Hippocampal formation (tissue), 2 donors: ENCODE measurements at regions not wholly inside any gene's neighbourhood (a gene's known extent, or its start where the extent isn't known, plus 50 kb on each side); places are given as distances from the start of the nearest gene placed in this dataset.

Source experiments
- DNase-seq, 2 donors: peaks; one replicate each; lab custom pipeline; 2025; lab: John Stamatoyannopoulos, UW

DNA sequence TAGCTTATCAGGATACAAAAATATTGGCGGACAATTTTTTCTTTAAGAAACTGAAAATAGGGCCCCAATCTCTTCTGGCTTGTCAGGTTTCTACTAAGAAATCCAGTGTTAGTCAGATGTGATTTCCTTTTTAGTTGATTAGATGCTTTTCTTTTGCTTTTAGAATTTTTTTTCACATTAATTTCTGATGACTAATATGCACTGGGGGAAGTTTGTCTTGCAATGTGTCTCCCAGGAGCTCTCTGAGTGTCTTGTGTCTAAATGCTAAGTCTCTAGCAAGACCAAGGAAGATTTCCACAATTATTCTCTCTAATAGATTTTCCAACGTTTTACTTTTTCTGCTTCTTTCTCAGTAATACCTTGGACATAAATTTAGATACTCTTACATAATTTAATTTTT, 559.8 kb upstream of the TYRP1 start:
- no peak for DNase-seq

DNA sequence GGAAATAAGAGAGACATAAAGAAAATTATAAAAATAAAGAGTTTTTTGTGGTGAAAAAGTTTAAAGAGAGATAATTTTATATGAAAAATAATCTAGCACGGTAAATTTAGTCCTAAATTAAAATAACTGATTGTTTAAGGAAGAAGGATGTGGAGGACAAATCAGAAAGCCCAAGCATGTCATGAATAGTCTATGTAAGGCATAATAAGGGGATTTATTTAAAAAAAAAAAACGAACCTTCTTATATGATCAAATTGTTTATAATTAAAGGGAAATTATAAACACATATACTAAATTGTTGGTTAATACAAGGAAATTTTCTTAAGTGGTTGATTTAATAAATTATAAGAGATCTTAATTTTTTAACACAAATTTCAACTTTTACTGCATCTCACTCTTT, 551.8 kb upstream of the TYRP1 start:
- DNase-seq, result no peak

DNA sequence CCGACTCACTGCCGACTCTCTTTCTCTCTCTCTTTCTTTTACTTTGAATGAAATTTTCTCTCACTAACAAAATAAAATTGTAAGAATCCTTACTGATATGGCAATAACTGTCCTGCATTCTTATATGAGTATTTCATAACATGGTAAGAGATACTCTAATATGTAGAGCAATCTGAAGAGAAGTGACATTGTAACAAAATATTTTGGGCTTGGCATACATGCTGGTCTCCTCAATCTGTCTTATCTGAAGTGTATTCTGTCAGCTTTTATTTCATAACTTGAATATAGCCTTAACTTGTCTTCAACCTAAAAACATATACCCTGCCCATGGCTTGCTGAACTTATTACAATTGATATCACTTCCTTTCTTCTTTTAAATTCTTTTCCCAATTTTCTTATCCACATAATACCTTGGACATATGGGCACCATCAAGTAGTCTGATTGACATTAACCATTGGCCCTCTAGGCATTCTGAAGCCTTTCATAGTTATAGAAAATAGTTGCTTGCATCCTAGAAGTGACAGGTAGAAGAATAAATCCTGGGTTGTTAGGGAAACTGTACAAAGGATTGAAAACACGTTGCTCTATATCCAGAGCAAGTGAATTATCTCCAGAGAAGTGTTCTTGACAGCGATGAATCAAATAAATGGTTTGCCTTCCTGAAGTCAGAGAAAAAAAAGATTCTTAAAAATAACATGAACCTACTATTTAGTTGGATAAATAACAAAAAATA, 537.6 kb upstream of the TYRP1 start:
- no peak for DNase-seq

DNA sequence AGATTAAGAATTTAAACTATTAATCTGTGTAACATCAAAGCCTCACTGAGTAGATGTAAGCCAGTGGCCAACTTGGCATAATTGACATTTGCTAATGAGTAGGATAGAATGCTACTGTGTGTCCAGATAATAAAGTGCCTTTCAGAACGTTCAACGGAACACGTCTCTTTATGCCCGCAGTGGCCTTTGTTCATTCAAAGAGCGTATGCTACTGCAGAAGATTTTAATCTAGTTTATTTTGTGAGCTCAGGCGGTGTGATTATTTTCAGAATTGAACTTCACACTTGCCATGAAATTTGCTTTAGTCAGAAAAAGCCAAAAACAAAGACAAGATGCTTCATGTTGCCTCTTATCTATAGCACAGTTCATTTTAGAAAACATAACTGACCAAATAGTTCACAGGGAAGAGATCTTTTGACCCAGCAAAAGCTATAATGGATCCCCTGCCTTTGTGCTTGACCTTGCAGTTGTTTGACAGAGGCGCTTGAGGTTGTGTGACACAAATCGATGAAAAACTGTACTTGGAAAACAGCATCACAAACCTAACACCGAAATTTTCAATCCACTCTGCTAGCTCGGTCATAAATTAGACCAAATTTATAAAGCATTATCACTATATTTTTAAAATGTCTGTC, 530.9 kb upstream of the TYRP1 start:
- peak; percentile 21 to 82 for DNase-seq

DNA sequence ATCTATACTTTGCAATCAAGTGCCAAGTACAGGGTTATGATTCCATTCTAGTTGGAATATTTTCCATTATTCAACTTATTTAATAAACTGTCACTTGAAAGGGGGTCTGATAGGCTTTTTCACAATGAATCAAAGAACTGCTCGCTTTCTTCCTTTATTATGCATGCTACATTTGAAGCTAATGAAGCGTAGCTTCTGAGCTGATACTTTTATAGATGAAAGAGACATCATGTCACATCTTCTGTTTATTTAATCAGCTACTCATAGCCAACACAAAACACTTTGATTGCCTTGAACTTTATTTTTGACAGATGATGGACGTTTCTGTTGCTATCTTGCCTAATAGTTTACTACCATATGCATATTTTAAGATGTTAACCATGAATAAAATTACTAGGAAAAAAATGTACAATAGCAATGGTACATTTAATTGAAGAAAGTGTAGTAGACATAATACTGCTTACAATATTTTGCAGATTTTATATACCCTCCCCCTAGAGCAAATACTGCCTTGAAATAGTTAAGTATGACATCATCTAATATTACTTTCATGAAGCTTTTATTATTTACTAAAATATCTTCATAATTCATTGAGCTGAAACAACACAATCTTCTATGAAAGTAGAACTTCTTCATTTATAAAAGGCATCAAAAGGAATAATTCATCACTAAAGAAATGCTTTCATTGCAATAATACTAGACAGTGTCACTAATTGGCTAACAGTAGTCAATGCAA, 529.3 kb upstream of the TYRP1 start:
- no peak for DNase-seq

DNA sequence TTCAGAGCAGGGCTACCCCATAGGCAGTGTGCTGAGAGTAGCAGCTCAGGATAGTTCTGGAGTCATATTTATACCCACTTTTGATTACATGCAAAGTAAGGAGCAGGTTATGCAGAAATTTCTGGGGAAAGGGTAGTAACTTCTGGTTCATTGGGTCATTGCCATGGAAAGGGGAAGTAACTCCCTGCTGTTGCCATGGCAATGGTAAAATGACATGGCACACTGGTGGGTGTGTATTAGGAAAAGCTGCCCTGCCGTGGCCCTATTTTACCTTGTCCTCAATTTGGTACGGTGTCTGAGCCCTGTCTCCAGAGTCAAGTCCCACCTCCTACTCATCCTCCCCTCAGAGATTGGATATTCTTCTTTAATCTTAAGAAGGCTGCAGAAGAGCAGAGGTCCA, 526.7 kb upstream of the TYRP1 start:
- no peak for DNase-seq

DNA sequence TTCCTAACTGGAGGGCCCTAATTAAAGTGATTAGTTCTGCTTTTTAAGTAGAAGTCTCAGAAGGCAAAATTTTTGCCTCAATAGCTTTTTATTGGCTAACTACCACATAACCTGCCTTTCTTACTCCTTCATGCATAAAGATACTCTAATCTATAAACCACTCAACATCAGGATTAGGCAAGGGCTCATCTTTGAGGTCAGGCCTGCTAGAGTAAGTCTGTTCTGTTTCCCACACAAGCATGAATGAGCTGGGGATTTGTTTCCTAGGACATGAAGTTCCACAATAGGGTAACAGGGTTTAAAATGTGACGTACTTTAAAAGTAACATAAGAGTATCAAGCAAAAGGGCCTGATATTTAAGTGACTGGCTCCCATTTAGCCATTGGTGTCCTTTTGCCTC, 522.7 kb upstream of the TYRP1 start:
- no peak for DNase-seq

DNA sequence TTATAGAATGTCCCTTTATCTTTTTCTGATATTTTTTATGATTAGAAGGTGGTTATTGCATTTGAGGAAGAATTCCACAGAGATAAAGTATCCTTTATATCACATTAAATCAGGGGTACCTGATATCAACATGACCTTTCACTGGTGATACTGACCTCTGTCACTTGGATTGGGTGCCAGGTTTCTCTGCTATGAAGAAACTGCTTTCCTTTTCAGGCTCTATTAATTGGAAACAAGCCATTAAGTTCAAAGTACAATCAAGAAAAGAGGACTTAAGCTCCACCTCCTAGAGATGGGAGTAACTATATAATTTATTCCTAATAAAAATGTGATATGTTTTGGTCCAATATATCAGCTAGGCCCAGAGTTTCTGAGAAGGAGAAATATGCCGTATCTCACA, 514.6 kb upstream of the TYRP1 start:
- DNase-seq, result no peak

DNA sequence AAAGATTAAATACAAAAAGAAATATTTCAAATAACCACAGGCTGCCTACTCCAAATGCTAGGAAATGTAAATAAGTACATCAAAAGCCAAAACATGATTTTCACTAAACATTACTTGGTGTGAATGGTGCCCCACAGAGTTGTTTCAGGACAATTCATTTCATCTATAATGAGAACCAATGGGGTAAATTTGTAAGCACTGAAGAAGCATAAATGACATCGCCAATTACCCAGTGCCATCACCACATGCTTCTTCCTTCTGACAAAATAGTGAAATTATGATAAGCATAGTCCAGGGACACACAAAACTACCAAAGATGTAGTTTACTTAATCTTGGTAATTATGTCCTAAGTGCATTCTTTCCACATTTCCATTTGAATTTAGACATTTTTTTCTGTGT, 510.4 kb upstream of the TYRP1 start:
- DNase-seq, result no peak

DNA sequence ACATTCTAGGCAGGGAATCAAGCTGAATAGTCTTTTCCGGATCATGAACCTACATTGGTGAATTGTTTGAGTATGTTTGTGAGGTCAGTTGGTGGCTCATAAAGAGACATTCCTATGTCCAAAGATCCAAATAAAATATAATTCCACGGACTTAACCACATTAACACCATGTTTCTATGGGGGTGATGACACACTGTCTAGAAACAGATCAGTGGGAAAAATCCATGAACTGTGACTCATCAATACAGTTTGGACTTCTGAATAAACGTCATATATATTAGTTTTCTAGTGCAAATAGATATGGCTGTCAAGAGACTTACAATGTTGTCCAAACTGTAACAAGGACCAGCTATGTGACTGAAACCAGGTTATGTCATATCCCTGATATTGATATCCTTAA, 509.9 kb upstream of the TYRP1 start:
- no peak for DNase-seq

DNA sequence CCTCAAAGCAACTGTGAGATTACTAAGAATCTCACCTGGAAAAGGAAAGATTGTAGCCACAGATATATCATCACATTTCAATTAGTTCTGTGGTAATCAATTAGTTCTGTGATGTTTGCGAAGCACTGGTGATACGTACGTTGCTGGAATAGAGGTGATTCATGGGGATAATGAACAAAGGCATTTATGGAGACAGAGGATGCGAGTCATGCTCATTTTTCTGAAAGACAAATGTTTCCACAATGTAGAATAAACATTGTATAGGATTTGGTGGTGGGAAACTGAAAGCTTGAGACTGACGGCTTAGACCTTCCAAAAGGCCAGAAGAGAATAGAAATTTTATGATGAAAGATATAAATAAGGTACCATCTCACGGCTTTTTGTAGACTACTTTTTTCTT, 507.3 kb upstream of the TYRP1 start:
- DNase-seq, result no peak

DNA sequence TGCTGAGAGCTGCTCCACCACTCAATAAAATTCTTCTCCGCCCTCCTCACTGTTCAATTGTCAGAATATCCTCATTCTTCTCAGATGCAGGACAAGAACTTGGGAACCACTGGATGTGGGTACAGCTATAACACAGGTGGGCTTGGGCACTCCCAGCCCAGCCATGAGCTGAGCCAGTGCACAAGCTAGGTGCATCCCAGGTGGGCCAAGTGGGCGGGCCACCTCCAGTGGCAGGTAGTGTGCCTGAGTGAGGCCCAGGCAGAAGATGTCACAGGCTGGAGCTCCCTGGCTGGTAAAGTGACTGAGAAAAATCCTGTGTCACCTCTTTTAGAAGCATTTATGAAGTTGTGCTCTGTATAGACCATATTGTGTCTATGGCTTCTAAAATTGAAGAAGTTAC, 501.6 kb upstream of the TYRP1 start:
- no peak for DNase-seq

DNA sequence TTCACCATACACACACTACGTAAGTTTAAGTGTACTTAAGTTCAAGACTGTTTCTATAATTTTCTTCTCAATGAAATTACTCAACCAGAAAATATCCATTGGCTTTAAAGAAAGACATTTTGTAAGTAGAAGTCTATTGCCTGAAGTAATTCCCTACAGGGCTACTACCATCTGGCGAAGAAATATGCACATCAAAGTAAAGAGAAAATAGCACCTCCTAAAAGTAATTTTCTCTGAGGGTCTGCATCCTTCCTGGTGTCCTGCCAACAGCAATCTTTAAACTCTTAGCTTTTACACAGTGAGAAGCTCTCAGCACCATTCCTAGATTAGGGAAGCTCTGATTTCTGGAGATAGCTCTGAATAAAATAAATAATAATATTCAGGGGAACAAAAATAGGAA, 498.5 kb upstream of the TYRP1 start:
- no peak for DNase-seq

DNA sequence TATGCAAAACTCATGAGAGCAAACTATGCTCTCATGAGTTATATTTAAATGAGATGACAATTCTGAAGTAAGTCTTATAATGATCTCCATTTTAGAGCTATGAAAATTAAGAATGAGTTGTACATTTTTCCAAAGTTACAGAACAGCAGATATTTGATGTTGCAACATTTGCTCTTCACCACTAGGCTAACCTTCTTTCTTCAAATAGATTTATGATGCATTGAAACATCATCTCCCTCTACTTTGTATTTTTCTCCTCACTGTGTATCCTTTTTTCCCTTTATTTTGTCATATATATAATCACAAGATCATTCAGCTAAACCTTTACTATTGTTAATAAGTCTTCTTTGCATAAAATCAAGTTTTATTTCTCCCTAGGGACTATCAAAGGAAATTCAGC, 497.7 kb upstream of the TYRP1 start:
- no peak for DNase-seq

DNA sequence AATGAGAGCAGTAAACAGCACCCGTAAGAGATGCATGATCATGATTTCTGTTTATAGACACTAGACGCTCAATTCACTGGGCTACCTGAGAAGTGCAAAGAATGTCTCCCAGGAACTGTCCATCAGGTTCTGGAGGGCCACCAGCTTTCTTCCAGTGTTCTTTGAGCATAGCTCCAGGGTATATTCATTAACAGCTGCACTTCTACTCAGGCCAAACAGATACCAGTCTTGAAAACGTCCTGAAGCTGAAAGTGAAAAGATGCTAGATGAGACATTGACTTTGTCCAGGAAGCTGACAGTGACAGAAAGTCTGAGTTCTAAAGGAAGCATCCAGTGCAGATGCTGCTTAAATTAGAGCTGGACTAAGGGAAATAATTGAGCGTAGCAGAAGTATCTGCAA, 488.7 kb upstream of the TYRP1 start:
- no peak for DNase-seq

DNA sequence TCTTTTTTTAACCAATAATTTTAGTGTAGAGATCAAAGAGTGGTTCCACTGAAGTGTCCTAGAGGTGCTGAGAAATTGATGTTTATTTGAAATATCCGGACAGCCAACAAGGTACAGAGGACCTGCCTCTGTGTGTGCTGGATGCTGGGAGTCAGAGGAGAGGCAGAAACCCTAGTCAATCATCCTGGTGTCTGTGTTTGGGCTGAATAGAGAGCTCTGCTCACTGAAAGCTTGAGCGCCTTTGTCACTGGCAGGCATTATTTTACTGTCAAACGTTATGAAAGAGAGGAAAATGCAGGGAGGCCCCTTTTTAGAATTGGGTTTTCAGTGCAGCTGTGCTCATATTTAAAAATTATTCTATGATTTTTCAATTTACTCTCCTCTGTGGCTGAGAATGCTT, 480.3 kb upstream of the TYRP1 start:
- peak in 1 of 2 donors; percentile 2 for DNase-seq

DNA sequence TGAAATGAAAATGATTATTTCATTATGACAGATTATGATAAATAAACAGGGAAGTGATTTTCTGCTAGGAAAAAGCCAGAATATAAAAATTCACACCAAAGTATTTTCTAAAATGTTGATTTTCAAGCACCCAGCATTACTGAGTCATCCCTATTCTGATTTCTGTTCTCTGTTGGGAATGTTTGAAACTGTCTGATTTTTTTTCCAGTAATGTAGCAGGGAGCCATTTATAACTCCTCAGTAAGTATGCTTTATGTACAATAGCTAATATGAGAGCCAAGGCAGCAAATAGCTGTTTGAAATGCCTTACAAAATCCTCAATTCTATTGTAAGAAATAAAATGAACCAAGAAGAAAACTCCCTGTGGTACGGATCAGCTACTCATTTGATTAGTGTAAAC, 471.7 kb upstream of the TYRP1 start:
- DNase-seq, result no peak

DNA sequence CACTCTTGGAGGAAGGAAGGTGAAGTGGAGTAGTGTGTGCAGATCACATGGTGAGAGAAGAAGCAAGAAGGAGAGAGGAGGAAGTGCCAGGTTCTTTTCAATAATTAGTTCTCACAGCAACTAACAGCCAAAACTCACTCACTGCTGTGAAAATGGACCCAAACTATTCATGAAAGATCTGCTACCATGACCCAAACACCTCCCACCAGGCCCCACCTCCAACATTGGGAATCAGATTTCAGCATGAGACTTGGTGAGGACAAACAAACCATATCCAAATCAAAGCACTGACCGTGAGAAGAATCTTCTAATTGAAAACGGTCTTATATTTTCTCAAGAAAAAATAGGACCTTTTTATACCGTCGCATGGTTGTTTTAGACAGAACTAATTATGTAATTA, 468.7 kb upstream of the TYRP1 start:
- DNase-seq, result no peak

DNA sequence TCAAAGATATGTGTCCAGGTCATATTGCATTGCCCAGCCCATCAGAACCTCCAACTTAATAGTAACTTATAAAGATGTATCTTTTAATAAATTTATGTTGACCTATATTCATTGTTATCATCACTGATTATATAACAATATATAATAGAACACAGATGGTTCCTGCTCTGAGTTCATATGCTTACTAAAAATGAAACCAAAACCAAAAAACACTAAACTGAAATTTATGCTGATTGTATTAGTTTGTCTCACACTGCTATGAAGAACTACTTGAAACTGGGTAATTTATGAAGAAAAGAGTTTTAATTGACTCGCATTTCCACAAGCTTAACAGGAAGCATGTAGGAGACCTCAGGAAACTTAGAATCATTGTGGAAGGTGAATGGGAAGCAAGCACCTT, 462.5 kb upstream of the TYRP1 start:
- DNase-seq, result no peak

DNA sequence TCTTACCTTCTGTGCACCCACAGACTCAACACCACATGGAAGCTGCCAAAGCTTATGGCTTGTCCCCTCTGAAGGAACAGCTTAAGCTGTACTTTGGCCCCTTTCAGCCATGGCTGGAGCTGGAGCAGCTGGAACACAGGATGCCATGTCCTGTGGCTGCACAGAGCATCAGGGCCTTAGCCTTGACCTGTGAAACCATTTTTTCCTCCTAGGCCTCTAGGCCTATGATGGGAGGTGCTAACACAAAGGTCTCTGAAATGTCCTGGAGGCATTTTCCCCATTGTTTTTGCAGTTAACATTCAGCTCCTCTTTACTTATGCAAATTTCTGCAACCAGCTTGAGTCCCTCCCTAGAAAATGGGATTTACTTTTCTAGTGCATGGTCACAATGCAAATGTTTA, 461.4 kb upstream of the TYRP1 start:
- no peak for DNase-seq

DNA sequence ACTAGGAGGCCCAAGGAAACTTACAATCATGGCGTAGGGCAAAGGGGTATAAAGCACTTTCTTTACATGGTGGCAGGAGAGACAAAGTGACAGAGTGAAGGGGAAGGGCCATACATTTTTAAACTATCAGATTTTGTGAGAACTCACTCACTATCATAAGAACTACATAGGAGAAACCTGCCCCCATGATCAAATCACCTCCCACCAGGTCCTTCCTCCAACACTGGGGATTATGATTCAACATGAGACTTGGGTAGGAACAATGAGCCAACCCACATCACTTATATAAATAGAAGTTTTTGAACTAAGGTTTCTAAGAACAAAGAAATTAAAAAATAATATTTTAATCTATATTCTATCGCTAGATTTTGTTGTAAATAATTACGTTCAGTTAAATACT, 460.3 kb upstream of the TYRP1 start:
- DNase-seq, result no peak

DNA sequence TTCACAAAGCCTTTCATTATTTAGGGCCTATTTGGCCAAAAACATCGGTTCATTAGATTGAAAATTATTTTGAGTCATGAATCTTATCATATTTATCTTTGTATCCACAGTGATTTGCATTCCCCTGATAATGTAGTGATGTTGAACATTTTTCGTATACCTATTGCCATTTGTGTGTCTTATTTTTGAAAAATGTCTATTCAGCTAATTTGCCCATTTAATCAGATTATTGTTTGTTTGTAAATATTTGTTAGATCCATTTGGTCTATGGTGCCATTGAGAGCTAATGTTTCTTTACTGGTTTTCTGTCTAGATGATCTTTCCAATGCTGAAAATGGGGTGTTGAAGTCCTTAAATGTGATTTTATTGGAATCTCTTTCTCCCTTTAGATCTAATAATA, 439.2 kb upstream of the TYRP1 start:
- no peak for DNase-seq

DNA sequence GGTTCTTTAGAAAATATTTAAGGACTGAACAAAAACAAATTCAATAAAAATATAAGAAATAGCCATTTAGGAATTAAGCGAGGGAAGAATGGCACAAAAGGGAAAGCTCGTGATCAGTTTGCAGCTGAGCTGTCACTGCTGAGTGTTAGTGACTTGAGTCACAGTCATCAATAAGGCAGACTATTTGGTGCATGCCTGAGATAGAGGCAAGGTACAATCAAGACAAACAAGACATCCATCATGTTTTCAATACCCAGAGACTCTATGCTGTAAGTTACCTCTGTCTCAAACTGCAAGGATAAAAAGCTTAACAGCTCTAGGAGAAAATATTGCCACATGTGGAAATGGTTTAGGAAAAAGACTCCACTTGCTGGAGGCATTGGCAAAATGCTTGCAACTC, 426.4 kb upstream of the TYRP1 start:
- no peak for DNase-seq
